NCI-H2171 treated with DMSO at 0.1 percent for 48 hours (cell line): ENCODE measurements at regions not wholly inside any gene's neighbourhood (a gene's known extent, or its start where the extent isn't known, plus 50 kb on each side); places are given as distances from the start of the nearest gene placed in this dataset.

Experiments
- DNase-seq: peaks from one replicate; lab custom pipeline; 2025; lab: John Stamatoyannopoulos, UW

DNA sequence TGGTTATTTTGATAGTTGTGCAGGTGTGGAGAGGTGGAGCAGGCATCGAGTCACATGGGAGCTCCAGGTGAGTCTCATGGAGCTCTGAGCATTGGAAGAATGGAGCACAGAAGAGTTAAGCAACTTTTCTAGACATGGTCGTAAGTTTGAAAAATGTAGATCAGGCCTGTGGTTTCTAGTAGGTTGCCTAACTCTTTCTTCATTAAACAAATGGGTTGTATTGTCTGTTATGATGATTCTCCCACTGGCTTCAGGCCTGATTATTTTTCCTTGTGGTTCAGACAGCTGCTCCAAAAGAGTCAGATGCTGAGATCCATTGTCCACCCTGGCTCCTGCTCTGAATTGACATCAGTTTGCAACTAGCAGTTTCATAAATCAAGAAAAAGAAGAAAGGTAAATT is 80.3 kb upstream of the RPS23 start:
- no peak for DNase-seq

DNA sequence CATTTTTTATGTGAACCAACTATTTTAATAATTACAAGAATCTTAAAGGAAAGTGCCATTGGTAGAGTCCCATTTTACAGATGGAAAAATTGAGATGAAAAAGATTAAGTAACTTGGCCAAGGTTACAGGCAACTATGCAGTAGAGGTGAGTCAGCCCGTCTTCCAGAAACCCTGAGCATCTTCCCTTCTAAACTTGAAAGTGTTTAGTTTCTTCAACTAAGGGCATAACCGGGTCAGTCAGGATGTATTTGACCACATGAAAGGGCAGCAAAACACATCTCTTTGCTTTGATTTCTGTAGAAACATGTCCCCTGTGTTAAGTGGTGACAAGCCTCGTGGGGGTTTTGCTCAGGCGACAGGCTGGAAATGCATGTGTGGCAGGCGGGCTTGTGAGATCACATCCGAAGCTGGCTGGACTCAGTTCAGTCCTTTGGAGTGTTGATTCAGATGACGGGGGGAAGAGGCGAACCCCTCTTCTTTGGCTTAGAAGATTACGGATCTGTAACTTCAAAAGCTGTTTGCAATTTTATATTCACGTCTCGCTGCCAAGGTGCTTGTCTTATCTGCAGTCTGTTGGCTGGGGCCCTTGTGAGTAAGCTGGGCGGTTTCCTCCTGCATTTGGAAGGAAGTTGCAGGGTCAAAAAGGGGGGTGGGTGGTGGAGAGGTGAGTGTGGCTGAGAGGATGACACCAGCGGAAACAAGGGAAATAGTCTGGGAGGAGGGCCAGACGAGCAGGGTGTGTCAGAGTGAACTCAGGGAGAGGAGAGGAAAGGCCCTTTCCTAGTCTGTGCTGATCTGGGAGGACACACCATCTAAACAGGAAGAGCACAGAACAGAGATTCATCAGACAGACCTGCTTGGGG is 78.9 kb upstream of the RPS23 start:
- DNase-seq, result no peak

DNA sequence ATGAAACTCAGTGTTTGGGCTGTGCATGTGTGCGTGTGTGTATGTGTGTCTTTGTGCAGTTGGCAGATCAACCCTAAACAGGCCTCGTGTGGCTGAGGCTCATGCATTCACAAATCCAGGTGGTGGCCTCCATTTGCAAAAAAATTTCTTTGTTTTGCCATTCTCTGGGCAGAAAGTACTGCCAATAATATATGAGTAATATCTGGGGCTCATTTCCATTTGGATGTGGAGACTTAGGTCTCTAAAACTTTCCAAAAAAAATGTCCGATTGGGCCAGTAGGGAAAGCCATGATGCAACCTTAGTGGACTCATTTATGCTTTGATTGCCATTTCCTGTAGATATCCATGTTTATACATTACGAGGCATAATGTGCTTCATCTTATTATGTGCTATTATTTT is 77.9 kb upstream of the RPS23 start:
- DNase-seq, result no peak

DNA sequence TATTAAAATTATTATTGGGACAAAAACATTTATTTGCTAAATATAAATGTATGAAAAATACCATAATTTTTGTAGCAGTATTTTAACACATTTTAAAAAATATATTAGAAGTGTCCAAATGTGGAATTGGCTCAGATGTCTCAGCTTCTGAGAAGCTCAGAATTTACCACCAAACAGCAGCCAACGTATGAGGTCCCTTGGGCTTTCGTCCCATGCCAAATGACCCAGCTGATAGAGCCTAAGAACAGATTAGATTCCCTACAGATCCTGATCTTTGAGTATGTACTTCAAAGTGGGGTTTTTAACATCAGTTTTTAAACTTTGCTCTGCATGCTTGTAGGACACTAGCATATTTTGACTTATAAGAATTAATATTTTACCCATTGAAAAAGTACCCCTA is 77.3 kb upstream of the RPS23 start:
- no peak for DNase-seq

DNA sequence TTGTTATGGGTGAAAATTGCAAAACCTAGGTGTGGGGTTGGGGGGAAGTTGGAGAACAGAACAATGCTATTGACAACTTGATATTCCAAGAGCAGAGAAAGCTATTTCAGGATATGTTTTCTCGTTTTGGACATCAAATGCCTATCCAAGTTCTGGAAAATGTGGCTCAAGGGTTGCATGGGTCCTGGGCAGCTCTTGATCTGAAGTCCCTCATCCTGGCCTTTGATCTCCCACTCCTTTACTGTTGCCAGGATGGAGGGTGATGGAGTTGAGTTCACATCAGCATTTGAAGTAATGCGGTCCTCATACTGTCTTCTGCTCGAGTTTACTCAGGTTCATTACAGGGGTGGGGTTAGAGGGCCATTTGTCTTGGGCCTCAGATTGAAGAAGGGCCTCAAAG is 76.9 kb upstream of the RPS23 start:
- DNase-seq, result no peak

DNA sequence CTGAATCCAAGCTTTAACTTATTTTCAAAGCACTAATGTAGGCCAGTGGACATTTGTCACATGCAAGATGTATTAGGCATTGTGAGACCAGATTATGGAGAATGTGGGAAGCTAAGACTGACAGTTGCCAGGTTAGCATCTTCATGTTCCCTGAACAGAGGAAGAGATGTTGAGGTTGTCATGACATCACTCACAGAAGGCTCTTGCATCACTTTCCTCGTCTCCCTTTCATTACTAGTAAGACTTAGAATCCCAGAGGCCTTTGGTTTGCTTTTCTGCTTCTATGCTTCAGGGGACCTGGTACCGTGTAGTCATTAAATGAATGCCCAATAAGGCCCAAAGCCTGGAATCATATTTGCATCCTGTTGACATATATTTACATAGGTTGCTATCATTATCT is 76.4 kb upstream of the RPS23 start:
- no peak for DNase-seq

DNA sequence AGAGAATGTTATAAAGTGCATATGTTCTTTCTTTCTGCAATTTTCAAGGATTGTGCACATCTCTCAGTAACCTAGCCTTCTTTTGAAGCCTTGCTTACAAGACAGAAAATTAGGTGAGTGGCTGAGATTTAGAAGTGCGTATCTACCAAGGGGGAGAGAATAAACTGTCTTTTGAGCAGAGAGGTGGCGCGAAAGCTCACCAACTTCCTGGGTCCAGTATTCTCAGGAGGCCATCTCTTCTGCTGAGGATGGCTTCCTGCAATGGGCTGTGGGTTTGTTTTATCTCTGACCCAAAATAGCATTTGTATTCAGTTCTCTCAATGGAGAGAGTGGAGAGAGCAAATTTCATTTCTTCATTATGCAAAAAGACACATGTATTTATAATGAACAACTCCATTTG is 75.4 kb upstream of the RPS23 start:
- DNase-seq, result no peak

DNA sequence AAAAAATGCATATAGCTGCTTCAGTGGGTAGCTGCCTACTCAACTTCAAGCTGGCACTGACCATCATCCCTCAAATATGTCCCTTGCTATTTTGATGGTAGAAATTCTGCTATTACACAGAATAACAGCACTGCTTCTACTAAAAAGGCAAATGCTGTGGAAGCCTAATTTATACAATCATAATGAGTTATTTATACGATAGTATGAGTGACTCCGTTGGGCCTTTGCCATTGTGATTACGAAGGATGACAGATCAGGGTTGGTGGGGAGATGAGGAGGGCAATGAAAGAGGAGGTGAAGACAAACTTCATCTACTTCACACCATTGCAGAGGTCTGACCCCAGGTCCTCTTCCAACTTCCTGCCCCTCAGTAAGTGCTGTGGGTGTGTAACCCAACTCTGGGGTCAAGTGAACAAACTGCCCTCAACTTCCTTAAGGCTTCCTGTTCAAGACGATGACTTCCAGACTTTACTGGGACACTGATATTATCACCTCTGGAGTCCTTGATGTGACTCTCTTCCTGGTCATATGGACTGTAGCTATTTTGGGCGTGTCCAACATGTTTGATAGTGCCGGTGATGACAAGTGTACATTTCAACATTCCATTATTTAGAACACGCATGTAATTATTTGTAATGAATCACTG is 74.1 kb upstream of the RPS23 start:
- DNase-seq, result no peak

DNA sequence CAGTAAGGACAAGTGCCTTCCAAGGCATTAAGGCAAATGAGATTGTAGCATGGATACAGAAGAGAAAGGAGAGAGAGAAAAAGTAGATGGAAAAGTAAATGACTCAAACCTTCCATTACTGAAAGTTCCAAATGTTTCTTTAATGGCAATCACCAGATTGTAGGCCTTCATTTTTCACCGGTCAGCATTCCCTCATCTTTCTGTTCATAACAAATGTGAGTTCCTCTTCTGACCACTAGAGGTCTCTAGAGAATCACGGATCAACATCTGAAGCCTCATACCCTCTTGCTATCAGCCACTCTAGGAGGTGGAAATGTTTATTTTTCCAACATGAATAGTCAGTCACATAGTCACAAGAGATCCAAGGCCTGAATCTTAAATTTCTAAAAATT is 73.6 kb upstream of the RPS23 start:
- DNase-seq, result peak; percentile 14

DNA sequence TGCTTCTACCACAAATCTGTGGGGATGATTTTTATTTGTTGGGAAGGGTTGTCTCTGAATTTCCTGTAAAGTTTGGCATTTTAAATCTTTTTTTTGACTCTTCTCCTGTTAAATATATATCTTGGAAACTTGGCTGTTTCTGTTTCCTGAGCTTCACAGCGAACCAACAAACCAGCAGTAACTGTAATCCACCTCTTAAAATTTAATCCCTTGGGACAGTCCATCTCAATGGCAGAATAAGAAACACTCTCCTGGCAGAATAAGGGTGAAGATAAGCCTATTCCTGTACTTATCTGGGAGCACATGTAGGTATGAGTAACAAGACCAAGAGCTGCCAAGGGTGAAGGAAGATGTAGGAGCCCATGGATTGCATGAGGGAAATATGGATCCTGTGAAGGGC is 73.1 kb upstream of the RPS23 start:
- no peak for DNase-seq

DNA sequence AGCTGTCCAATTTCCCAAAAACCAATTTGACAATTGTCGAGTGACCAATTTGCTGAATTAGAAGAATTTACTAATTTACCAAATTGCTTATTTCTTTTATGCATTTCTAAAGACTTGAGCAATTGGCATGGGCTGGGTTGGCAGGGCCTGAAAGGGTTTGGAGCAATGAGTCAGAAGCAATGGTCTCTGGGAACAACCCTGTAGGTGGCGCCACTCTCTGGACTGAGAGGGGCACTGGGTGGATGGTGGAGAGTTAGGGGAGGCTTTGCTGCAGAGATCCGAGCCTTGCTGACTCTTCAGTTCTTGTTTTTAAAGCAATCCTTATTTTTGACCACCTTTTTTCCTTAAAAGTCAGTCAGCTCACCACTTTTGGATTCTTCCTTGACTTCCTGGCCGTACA is 71.5 kb upstream of the RPS23 start:
- DNase-seq, result no peak

DNA sequence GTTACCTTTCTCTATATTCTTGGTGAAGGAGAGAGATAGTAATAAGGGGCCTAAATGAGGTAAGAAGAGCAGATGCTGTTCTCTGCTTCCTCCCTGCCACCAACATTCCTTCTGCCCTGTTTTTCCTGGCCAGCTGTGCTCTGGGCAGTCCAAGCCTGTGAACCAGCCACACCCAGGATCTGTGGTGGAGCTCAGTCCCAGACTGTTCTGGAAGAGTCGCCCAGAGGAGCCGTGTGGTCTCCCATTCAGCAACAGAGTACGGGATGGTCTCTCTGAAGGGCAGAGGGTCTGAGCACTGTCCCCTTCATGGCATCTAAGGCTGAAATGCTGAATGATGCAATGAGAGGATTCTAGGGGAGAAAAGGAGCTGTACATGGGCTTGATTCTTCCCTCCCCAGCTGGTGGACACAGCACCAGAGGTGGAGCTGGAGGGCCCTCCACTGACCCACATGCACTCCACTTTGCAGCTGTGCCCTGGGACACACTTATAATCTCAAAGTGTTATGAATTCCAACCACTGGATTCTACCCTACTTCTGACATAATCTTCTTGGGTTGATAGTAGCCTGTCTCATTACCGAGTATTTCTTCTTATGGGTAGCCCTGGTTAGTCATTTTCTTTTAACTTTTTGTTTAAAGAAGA is 70.8 kb upstream of the RPS23 start:
- no peak for DNase-seq

DNA sequence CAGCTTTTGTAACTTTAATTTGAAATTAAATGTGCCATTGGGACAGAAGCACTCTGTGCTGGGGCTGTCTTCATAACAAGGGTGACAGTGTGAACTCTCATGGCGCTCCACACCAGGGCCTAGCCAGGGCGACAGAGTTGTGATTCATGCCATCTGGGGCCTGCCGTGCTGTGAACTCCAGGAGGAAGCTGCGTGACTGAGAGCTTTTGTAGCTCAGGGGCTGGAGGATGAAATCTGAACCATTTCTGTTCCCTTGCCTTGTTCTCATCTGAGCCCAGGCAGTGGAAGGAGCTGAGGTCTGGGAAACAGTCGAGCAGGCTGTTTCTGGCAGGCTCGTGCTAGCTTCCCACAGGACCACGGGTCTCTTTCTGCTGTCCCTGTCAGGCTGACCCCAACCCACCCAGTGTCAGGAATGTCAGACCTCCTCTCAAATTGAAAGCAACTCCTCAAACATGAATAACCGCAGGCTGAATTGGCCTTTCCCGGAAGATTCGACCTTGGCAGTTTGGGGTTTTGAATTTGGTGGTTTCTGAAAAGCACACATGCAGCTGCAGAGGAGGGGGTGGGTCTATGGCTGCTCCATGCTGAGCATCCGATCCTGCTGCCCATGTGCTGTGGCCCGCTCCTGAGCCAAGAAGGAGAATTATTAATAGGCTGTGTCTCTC is 69.2 kb upstream of the RPS23 start:
- no peak for DNase-seq

DNA sequence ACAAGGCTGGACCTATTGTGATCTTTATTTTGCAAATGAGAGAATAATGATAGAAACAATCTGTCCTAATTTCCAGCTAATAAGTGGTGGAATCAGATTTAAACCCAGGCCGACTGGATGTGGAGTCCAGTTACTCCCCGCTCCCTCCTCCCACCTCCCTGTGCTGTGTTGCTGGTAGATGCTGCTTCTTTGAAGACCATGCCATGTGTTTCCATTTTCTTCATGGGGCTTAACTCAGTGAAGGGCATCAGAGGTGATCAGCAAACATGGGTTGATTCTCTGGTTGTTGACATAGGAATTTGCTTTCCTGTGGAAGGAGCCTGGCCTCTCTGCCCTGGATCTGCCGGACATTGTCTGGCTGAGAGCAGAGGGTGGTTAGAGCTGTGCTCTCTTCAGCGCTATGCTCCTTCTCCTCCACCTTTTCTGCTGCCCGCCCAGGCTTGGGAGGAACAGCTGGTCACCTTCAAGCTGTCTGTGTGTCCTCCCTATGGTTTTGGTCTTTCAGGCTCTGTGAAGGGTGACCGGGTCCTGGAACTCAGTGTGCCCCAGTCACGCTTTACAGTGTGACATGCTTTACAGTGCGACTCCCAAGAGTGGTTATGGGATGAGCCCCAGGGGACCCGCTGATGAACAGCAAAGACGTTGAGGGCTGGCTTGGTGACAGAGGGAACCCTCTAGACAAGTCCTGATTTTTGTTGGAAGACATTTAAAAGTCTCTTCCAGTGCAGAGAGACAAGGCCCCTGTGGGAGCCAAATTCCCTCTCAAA is 68.4 kb upstream of the RPS23 start:
- DNase-seq, result no peak

DNA sequence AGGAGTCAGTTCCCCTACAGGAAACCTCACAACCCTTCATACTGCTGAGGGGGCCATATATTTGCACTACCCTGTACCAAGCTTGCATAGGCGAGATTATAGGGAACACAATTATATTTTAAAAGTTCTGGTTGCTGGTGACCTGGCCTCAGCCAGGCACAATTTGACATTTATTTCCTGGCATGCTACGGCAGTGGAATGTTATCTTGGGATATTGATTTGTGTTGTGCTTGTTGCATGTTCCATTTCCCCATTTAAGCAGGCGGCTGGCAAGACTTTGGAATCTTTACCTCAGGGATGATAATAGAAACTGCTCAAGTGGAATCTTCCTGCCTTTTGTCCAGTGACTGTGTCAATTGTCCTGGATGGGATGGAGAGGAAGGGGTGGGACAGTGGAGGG is 67.0 kb upstream of the RPS23 start:
- DNase-seq, result no peak

DNA sequence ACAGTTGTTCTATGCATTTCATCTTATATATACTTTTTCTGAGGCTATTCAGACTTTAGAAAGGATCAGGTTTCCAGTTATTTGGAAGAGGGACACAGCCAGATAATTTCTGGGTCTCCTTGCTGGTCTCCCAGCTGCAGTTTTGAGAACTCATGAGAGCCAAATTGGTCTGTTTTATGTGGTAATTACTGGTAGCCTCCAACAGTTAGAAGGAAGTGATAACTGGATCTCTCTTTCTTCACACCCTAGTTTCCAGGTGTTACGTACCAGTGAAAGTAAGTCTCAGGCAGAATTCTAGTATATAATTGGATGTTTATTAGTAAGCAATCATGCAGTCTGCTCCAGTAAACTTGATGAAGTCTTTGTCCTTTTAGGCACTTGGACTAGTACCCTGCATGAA is 63.2 kb upstream of the RPS23 start:
- DNase-seq, result no peak

DNA sequence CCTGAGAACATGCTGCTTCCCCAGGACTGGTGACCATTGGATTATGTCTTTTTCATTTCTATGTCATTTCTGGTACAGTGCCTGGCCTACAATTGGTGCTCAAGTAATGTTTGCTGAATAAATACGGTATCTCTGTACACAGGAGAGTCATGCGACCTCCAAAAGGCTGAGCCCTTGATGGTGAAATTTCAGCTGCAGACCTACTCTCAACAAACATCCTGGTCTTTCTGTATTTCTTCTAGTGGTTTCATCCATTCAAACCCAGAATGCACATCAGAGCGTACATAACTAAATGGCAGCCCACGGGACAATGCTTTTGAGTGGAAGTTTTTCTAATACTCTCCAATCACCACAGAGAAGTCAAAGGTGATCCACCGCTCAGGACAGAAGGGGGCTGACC is 62.6 kb upstream of the RPS23 start:
- DNase-seq, result no peak

DNA sequence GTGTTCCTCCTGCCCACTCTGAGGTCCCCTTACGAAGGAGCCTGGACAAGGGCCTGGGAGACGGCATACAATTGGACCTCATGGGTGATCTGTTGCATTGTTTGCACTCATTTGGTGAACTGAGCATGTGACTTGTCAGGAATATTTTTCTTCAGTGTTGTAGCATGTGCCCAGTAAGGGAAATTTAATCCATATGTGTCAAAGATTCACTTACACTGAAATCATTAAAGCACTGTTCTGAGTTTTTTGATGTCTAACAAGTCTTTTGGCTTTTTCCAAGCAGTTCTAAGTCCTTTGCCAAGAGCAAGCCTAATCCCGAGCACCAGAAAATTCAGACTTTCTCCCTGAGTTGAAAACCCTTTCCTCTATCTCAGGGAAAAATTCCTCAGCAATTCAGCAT is 61.6 kb upstream of the RPS23 start:
- no peak for DNase-seq

DNA sequence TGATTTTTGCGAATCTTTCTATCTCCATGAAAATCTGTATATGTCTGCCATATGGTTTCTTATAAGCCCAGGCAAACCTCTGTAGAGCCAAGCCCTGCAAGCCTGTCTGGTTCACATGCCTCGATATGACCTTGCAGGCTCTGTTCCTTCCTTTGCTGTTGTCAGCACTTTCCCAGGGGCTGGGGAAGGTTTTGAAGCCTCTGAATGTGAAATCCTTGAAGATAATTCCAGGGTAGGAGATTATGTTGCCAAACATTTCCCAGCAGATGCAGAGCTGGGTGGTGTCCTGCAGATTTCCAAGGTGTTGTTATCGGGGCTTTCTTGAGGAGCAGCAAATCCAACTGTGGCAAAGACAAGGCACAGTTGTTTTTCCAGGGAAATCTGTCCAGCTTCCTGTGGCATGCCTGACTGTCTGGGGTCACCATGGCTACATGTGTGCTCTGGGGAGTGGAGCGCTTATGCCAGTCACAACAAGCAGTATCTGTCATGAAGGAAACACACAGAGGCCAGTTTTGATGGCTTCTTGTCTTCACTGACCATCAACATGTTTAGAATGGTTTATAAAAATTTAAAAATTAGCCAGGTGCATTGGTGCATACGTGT is 60.7 kb upstream of the RPS23 start:
- no peak for DNase-seq

DNA sequence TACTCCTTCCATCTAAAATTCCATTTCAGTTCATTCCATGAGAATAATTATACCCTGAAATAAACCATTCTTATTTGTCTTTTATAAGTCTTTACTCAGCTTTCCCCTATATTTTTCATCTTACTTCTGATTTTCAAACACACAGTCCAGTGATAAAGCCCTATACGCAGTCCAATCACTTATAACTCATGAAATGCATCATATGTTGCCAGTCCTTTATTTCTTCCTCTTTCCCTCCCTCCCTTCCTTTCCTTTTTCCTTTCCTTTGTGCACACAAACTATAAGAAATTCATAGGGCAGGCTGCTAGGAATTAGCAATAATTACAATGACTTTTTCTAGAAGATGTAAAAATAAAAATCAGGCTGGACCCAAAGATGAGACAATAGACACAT is 58.8 kb upstream of the RPS23 start:
- no peak for DNase-seq

DNA sequence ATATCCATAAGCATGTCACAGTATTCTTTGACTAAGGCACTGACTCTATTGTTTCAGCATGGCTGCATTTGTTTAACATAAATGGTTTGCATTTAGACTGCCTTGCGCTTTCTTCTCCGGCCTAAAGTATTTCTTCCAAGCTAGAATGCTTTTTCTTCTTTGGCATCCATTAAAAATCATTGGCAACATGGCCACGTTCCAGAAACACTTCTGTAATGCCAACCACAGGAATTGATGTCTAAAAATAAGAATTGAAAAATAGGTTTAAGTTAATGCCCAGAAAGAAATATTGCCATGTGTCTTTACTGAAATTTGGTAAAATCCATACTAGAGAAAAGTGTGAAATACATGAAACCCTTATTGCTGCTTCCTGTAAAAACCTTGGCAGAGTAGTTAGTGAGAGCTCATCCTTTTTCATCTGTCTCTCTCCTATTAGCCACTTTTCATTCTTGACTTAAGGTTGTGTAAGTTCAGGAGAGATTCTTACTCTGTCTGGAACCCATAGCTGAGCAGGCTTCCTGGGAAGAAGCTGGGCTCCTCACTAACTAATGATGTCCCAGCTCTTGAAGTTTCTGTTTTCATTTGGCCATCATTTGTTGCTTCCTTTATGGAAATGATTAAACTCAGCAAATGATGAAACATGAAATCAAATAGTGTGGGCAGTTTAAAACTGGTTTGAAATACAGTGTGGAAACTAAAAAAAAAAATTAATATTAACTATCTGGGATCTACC is 58.2 kb upstream of the RPS23 start:
- DNase-seq, result no peak
